B cell (primary cell): ENCODE measurements at regions not wholly inside any gene's neighbourhood (a gene's known extent, or its start where the extent isn't known, plus 50 kb on each side); places are given as distances from the start of the nearest gene placed in this dataset.

ENCODE experiments used
- ATAC-seq: fragments of 200-7000 bp; cut with Tn5 transposase; one replicate; pipeline ENCODE4 v1.10.0; 2021; ENCODE audit warnings: low read depth, mild to moderate bottlenecking, moderate number of reproducible peaks, moderate library complexity
- CTCF ChIA-PET: fragments of 350-600 bp; sonication (Branson Sonifier 250); formaldehyde crosslinking; loops from one replicate; lab custom pipeline; 2021; ENCODE audit warnings: antibody characterized with exemption, inconsistent platforms; lab: Charles Lee
- POLR2A ChIA-PET: fragments of 350-600 bp; sonication (Branson Sonifier 250); formaldehyde crosslinking; loops from one replicate; lab custom pipeline; 2021; ENCODE audit warnings: antibody characterized with exemption; lab: Charles Lee
- DNase-seq: peaks from one replicate; pipeline ENCODE4 v3.0.0; 2013
- H2AFZ ChIP-seq: 2 replicates; pipeline ENCODE4 v1.6.1; 2012; ENCODE audit warnings: mild to moderate bottlenecking, low read depth, low read length; ENCODE audit not compliant: insufficient read depth, poor library complexity, severe bottlenecking
- H3K27ac ChIP-seq, 2 donors: 1 replicate in 1 of 2; 2 replicates in 1 of 2; pipeline ENCODE4 v1.5.1; 2012 to 2013; ENCODE audit warnings: low read length in 2 of 2, mild to moderate bottlenecking in 2 of 2, moderate library complexity in 1 of 2
- H3K27me3 ChIP-seq, 4 experiments: fragments of 200-600 bp in 1 of 4; sonication (generic) in 1 of 4; replicated peaks in 1 of 4; 1 replicate in 2 of 4; 2 replicates in 2 of 4; pipeline versions ENCODE4 v1.6.1 to v1.7.0; 2013 to 2016; ENCODE audit warnings: low read length in 3 of 4, mild to moderate bottlenecking in 2 of 4, mixed read lengths in 1 of 4, moderate library complexity in 1 of 4; ENCODE audit not compliant: insufficient read depth in 4 of 4, control insufficient read depth in 3 of 4; ENCODE audit errors: control extremely low read depth in 1 of 4
- H3K36me3 ChIP-seq, 2 experiments: replicated peaks in 1 of 2; 1 replicate in 1 of 2; 2 replicates in 1 of 2; pipeline versions ENCODE4 v1.6.1 to v1.7.1; 2013; ENCODE audit warnings: low read length in 1 of 2; ENCODE audit not compliant: insufficient read depth in 2 of 2, control insufficient read depth in 1 of 2; ENCODE audit errors: control extremely low read depth in 1 of 2, extremely low read depth in 1 of 2
- H3K4me1 ChIP-seq, 2 donors: fragments of 200-600 bp in 1 of 2; sonication (generic) in 1 of 2; 1 replicate in 1 of 2; 2 replicates in 1 of 2; pipeline versions ENCODE4 v1.5.1 to v1.6.1; 2013 to 2017; ENCODE audit warnings: low read length in 2 of 2; ENCODE audit not compliant: control insufficient read depth in 2 of 2, insufficient read depth in 2 of 2
- H3K4me2 ChIP-seq: replicated peaks from 2 replicates; pipeline ENCODE3; 2012; ENCODE audit warnings: mild to moderate bottlenecking, low read depth, low read length; ENCODE audit not compliant: poor library complexity, severe bottlenecking
- H3K4me3 ChIP-seq, 5 experiments: fragments of 200-600 bp in 1 of 5; sonication (generic) in 1 of 5; 1 replicate in 3 of 5; 2 replicates in 2 of 5; pipeline versions ENCODE4 v1.5.1 to v1.7.0; 2011 to 2016; ENCODE audit warnings: low read length in 4 of 5, mild to moderate bottlenecking in 4 of 5, low read depth in 2 of 5, control low read depth in 1 of 5, moderate library complexity in 1 of 5; ENCODE audit not compliant: insufficient read depth in 1 of 5; ENCODE audit errors: control extremely low read depth in 1 of 5, extremely low read depth in 1 of 5
- H3K79me2 ChIP-seq: fragments of 200-600 bp; sonication (generic); one replicate; pipeline ENCODE4 v1.6.0; 2016; ENCODE audit warnings: low read length; ENCODE audit not compliant: control insufficient read depth, insufficient read depth
- H3K9ac ChIP-seq: fragments of 200-600 bp; sonication (generic); 2 replicates; pipeline ENCODE4 v1.6.1; 2017; ENCODE audit warnings: mild to moderate bottlenecking, low read length, moderate library complexity
- H3K9me3 ChIP-seq, 3 donors: one replicate each; pipeline versions ENCODE4 v1.6.1 to v1.7.1; 2013; ENCODE audit warnings: low read length in 2 of 3; ENCODE audit not compliant: control insufficient read depth in 2 of 3, insufficient read depth in 1 of 3; ENCODE audit errors: control extremely low read depth in 1 of 3
- H4K20me1 ChIP-seq: 2 replicates; pipeline ENCODE4 v1.6.0; 2012; ENCODE audit warnings: mild to moderate bottlenecking, low read length; ENCODE audit not compliant: insufficient read depth, control insufficient read depth, poor library complexity, severe bottlenecking
- H3K27ac Mint-ChIP-seq: one replicate; pipeline ENCODE4 v1.8.0; 2021; ENCODE audit warnings: mixed read lengths
- H3K27me3 Mint-ChIP-seq: one replicate; pipeline ENCODE4 v1.8.0; 2021; ENCODE audit warnings: mixed read lengths
- H3K4me1 Mint-ChIP-seq: one replicate; pipeline ENCODE4 v1.8.0; 2021; ENCODE audit warnings: mixed read lengths
- H3K4me3 Mint-ChIP-seq: one replicate; pipeline ENCODE4 v1.8.0; 2021; ENCODE audit warnings: mixed read lengths
- H3K9me3 Mint-ChIP-seq: one replicate; pipeline ENCODE4 v1.8.0; 2022; ENCODE audit warnings: mixed read lengths; ENCODE audit not compliant: insufficient read depth
- EZH2 ChIP-seq: IDR thresholded peaks from 2 replicates; pipeline ENCODE4 v1.6.1; 2012; ENCODE audit warnings: borderline replicate concordance, low read depth, mild to moderate bottlenecking, moderate library complexity, low read length; ENCODE audit not compliant: insufficient read depth, poor library complexity, severe bottlenecking
- WGBS: methylation state at CpG from one replicate; pipeline ENCODE4 v1.1.5; 2013; ENCODE audit warnings: missing lambda C conversion rate; ENCODE audit not compliant: insufficient coverage; 5-methylcytosine and 5-hydroxymethylcytosine counted together
- intact Hi-C: fragments of 100-400 bp; cut with micrococcal nuclease; formaldehyde crosslinking; loops from one replicate; pipeline ENCODE4 v1.10.0; 2022
- TF ChIP-seq, protein P1 (sequence below): fragments of 200-600 bp; IDR thresholded peaks from one replicate; pipeline ENCODE4 v1.8.0; 2022; ENCODE audit warnings: antibody characterized with exemption, mild to moderate bottlenecking

- WGBS, result no CpG with 5 or more reads among the region's 1 CpG
- ATAC-seq, result no peak
Observed at GRCh38 chr5:84863020-84863419, 478.3 kb upstream of the EDIL3 start.

GRCh38 chr5:84862132-84862531 lies 477.5 kb upstream of the EDIL3 start:
- Histone ChIP-seq H3K4me2 (no peak overlapping the region), H3K79me2 (no peaks in the 10 kb centered on the region), H2AFZ (no peak overlapping the region), H3K36me3 (no peaks in the 10 kb centered on the region), H3K27me3 (no peaks in the 10 kb centered on the region), H3K9me3 (peaks cover 0 to 4% (median 0%) of the 10 kb centered on the region in 3 donors), H3K27ac (no peak overlapping the region), H3K4me1 (no peaks in the 10 kb centered on the region), H3K9ac (no peak overlapping the region), H3K4me3 (no peak overlapping the region), H4K20me1 (no peaks in the 10 kb centered on the region)
- no peak for ATAC-seq
- CTCF ChIA-PET, result no interaction called here
- no peaks in the 10 kb centered on the region for H3K27me3 Mint-ChIP-seq
- POLR2A ChIA-PET, result no interaction called here
- DNase-seq, result no peak
- 72% methylated on average over 7 of the region's 7 CpGs for WGBS
- intact Hi-C loops, result no loop called here
- H3K4me1 Mint-ChIP-seq, result no peaks in the 10 kb centered on the region
- TF ChIP-seq, protein P1, sequence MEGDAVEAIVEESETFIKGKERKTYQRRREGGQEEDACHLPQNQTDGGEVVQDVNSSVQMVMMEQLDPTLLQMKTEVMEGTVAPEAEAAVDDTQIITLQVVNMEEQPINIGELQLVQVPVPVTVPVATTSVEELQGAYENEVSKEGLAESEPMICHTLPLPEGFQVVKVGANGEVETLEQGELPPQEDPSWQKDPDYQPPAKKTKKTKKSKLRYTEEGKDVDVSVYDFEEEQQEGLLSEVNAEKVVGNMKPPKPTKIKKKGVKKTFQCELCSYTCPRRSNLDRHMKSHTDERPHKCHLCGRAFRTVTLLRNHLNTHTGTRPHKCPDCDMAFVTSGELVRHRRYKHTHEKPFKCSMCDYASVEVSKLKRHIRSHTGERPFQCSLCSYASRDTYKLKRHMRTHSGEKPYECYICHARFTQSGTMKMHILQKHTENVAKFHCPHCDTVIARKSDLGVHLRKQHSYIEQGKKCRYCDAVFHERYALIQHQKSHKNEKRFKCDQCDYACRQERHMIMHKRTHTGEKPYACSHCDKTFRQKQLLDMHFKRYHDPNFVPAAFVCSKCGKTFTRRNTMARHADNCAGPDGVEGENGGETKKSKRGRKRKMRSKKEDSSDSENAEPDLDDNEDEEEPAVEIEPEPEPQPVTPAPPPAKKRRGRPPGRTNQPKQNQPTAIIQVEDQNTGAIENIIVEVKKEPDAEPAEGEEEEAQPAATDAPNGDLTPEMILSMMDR, result no peak
- TF ChIP-seq EZH2, result no peak
- H3K4me3 Mint-ChIP-seq, result no peak overlapping the region
- no peak overlapping the region for H3K27ac Mint-ChIP-seq
- no peaks in the 10 kb centered on the region for H3K9me3 Mint-ChIP-seq

More at GRCh38 chr5:84863020-84863419, 478.3 kb upstream of the EDIL3 start:
- no peaks in the 10 kb centered on the region for H3K27me3 Mint-ChIP-seq
- Histone ChIP-seq H3K79me2 (no peaks in the 10 kb centered on the region), H3K27me3 (no peaks in the 10 kb centered on the region), H3K9me3 (peaks cover 0 to 4% (median 0%) of the 10 kb centered on the region in 3 donors), H3K9ac (no peak overlapping the region), H3K4me3 (no peak overlapping the region), H3K27ac (no peak overlapping the region), H4K20me1 (no peaks in the 10 kb centered on the region), H3K4me2 (no peak overlapping the region), H3K36me3 (no peaks in the 10 kb centered on the region), H3K4me1 (no peaks in the 10 kb centered on the region), H2AFZ (no peak overlapping the region)
- CTCF ChIA-PET, result no interaction called here
- TF ChIP-seq, protein P1, result no peak
- no peak for TF ChIP-seq EZH2
- H3K4me1 Mint-ChIP-seq, result no peaks in the 10 kb centered on the region
- intact Hi-C loops, result no loop called here
- H3K27ac Mint-ChIP-seq, result no peak overlapping the region
- H3K4me3 Mint-ChIP-seq, result no peak overlapping the region
- no peak for DNase-seq
- POLR2A ChIA-PET, result no interaction called here
- no peaks in the 10 kb centered on the region for H3K9me3 Mint-ChIP-seq
